CD4-positive, alpha-beta T cell treated with Interferon alpha-2 for 1 hour (primary cell): ENCODE measurements at regions not wholly inside any gene's neighbourhood (a gene's known extent, or its start where the extent isn't known, plus 50 kb on each side); places are given as distances from the start of the nearest gene placed in this dataset.
"Not testable (repeated sequence)": the region's sequence is repeated elsewhere in the genome, so short reads cannot be mapped to it uniquely, and the experiment has no call there.

ENCODE experiments used
- DNase-seq, 2 donors: peaks; one replicate each; pipeline ENCODE4 v3.0.0-alpha.2; 2020 to 2022

GRCh38 chr6:115873901-115874300 lies 186.8 kb downstream of the FRK start:
- no peak for DNase-seq

DNA sequence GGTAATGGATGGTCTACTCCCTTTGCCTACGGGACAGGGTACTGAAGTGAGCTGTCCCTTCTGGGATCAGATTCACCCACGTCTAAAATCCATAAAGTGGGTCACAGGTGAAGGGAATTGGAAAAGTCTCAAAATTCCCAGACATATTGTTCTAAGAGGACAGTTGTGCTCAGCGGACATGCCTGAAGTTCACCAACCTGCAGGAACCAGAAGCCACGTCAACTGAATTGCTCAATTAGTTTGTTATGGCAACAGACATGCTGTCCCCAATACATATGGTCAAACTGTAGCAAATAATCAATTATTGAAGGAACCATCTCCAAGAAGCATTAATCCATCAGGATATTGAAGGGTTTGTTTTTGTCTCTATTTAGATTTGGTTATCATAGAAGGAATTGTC lies 190.2 kb downstream of the FRK start:
- DNase-seq, result no peak

DNA sequence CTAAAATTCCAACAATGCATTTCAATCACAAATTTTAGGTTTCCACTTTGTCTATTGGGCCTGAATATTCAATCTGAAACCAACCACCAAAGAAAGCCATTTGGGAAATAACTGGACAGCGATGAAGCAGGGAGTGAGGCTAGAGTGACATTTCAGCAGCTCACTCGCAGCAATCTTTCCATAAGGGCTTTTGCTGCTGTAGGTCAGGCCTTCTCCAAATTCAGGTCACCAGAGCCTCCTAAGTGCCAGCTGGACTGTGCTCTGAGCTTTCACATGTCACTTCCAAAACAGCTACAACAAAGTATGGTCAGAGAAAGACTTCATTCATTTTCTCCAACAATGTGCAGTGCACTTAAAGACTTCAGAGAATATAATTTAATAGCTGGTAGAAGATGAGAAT lies 194.8 kb downstream of the FRK start:
- DNase-seq, result no peak

DNA sequence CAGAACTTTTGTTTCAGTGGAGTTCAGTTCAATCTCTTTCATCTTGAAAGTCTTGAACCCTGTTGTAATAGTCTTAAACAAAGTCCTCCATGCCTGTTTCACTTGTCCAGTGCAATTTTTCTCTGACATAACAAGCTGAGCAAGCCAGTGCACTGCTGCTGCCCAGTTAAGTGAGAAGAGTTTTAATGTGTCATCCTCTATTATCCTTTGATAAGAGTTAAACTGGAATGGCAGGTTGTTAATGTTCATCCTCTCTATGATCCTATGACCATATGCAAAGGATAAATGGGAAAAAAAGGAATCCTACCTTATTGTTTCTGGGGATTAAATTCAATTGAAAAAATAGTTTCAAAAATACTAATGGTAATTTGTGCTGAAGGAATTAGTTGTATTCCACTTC lies 197.5 kb downstream of the FRK start:
- no peak for DNase-seq

- not testable (repeated sequence) for DNase-seq
Observed at GRCh38 chr6:115861658-115862057, 199.0 kb downstream of the FRK start.

DNA sequence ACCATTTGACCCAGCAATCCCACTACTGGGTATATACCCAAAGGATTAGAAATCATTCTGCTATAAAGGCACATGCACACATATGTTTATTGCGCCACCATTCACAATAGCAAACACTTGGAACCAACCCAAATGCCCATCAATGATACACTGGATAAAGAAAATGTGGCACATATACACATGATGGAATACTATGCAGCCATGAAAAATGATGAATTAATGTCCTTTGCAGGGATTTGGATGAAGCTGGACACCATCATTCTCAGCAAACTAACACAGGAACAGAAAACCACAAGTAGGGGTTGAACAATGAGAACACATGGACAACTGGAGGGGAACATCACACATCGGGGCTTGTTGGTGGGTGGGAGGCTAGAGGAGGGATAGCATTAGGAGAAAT lies 201.1 kb downstream of the FRK start:
- DNase-seq, result not testable (repeated sequence)

DNA sequence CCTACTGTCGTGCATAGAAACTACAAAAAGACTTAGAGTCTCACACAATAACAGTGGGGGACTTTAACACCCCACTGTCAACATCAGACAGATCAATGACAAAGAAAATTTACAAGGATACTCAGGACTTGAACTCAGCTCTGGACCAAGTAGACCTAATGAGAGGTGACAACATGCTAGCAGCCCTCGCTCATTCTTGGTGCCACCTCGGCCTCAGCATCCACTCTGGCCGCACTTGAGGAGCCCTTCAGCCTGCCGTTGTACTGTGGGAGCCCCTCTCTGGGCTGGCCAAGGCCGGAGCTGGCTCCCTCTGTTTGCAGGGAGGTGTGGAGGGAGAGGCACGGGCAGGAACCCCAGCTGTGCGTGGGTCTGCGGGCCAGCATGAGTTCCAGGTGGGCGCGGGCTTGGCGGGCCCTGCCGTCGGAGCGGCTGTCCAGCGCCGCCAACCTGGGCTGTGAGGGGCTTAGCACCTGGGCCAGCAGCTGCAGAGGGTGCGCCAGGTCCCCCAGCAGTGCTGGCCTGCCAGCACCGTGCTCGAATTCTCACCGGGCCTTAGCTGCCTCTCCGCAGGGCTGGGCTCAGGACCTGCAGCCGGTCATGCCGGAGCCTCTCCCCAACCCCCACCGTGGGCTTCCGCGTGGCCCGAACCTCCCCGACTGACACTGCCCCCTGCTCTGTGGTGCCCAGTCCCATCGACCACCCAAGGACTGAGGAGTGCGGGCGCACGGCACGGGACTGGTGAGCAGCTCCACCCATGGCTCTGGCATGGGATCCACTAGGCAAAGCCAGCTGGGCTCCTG lies 205.6 kb downstream of the FRK start:
- no peak for DNase-seq

- no peak for DNase-seq
Observed at GRCh38 chr6:115847671-115848070, 213.0 kb downstream of the FRK start.

GRCh38 chr6:115843945-115844344 lies 216.7 kb downstream of the FRK start:
- DNase-seq, result no peak

DNA sequence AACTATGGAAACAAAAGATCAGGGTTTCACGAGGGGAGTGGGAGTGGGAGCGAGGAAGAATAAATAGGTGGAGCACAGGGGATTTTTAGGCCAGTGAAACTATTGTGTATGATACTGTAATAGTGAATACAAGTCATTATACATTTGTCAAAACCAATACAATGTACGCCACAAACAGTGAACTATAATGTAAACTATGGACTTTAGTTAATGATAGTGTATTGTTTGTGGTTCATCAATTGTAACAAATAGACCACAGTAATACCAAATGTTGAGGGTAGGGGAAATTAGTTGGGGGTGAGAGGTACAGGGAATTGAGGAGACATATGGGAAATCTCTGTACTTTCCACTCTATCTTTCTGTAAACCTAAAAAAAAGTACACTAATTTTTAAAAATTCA lies 218.4 kb downstream of the FRK start:
- no peak for DNase-seq

DNA sequence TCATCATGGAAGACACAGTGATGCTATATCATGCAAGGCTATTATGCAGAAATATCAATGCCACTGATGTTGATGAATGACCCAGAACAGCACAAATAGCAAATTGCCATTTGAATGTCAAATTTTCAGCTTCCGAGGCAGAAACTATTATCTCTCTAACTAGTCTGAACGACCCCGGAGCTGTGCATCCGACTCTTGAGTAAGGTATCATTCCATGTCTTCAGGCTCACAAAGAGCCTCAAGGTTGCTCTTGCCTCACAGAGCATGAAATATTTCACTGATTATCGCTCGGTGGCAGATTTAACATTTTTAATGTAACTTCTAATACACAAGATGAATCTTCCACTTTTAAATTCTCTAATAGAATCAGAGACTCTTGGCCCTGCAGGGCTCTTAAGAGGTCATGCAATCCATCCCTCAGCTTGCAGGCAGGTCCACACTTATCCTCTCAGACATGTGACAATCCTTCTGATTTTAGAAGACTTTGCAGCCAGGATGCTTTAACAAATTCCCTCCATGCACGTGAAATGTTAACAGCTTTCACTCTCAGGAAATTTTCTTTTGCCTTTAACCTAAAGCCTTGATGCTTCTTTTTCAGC lies 221.0 kb downstream of the FRK start:
- DNase-seq, result no peak

DNA sequence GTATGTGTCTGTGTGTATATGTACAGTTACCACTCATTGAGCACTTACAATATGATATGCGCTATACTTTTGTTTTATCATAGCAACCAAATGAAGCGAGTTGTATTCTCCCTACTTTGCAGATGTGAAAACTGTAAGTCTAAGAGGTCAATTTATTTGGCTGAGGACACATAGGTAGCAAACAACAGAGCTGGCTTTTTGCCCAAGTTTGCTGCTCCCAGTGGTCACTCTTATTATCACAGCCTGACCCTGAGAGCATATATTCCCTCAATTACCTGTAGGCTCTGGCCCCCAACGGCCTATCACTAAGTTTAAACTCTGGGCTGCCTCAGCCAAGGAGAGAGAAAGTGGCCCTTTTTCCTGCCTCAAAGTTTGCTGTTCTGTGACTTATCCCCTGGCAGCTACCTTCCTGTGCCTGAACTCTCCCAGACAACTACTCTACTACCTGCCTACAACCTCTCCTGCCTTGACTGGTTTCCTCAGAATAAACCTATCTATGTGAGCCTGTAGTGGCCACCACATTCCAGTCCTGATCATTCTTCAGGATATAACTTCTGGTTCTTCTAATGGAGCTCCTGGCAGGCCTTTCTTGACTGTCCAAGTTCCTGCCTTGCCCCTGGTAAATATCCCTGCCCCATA lies 221.8 kb downstream of the FRK start:
- no peak for DNase-seq

- DNase-seq, result no peak
Observed at GRCh38 chr6:115838216-115838615, 222.5 kb downstream of the FRK start.

DNA sequence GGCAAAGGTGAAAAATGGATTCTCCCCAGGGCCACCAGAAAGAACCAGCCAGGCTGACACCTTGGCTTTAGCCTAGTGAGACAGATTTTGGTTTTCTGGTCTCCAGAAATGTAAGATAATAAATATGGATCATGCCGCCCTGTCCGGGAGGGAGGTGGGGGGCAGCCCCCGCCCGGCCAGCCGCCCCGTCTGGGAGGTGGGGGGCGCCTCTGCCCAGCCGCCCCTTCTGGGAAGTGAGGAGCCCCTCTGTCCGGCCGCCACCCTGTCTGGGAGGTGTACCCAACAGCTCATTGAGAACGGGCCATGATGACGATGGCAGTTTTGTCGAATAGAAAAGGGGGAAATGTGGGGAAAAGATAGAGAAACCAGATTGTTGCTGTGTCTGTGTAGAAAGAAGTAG lies 224.3 kb downstream of the FRK start:
- DNase-seq, result not testable (repeated sequence)

- no peak for DNase-seq
Observed at GRCh38 chr6:115835314-115835713, 225.4 kb downstream of the FRK start.

- DNase-seq, result not testable (repeated sequence)
Observed at GRCh38 chr6:115834542-115834941, 226.1 kb downstream of the FRK start.

DNA sequence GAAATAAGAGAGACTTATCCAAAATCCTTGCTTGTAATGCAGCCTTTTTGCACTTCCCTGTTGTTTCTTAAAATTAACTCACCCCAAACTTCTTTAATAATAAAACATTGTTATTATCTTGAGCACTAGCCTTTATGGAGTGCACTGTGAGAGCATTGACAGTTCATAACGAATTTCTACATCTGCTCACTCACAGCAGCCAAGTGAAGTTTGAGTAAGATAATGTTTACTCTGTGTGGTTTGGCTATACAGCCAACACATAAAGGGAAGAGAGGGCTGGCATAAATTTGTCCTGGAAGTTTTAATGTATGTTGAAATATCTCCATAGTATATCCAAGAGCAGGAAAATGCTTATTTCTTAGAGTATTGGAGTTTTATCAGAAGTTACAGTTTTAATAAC lies 227.9 kb downstream of the FRK start:
- no peak for DNase-seq

DNA sequence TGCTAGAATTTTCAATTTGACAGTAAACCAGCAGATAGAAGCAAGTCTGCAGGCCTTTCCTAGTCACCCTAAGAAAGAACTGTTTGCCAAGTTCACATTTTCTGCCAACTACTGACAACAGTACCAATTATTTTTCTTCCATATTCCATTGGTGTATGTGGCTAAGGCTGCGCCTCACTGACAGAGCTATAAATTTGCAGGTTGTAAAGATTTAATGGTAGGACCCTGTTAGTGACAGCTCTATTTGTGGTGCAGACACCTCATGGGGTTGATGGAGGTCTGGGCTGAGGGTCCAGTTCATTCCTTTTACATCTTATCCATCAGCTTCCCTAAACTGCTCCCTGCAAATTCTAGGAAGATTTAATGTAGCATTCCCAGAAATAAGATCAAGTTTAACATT lies 228.5 kb downstream of the FRK start:
- DNase-seq, result no peak

GRCh38 chr6:115830895-115831294 lies 229.8 kb downstream of the FRK start:
- DNase-seq, result no peak

DNA sequence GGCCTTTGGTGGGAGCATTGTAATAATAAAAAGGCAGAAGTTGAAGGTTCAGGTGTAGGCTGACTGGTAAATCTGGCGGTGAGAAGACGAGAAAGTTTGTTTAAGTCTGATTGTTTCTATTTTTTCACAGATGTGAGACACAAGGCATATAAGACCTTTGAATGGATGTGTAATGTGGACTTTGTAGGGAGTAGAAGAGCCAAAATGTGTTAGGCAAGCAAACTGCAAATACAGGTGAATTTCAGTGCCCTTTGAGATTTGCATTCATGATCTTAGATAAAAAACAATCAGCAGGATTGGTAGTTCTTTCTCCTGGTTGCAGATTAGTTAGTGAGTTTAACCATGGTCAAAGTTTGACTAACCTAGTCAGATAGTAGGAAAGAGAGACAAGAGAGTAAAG lies 238.9 kb downstream of the FRK start:
- DNase-seq, result no peak

GRCh38 chr6:115819506-115819905 lies 241.2 kb downstream of the FRK start:
- DNase-seq, result no peak

- DNase-seq, result no peak
Observed at GRCh38 chr6:115817161-115817560, 243.5 kb downstream of the FRK start.

- DNase-seq, result no peak
Observed at GRCh38 chr6:115814907-115815306, 245.8 kb downstream of the FRK start.

DNA sequence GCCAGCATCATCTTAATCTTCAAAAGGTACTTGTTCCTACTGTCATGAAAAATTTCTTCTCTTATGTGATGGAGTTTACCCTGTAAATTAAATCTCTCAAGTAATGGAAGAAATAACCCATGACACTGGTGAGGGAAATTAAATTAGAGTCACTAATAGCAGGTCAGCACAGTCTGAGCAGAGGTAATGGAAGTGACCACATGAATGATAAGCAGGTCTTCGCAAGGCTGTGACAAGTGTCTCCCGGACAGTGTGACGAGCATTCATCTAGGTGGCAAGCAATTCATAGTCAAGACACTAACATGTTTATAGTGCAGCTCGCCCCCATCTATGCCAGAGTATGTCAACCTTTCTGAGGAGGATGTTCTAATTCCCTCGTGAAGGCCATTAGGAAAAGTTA lies 249.2 kb downstream of the FRK start:
- no peak for DNase-seq
